Epidermal melanocyte (primary cell): ENCODE measurements at regions not wholly inside any gene's neighbourhood (a gene's known extent, or its start where the extent isn't known, plus 50 kb on each side); places are given as distances from the start of the nearest gene placed in this dataset.
"Not testable (repeated sequence)": the region's sequence is repeated elsewhere in the genome, so short reads cannot be mapped to it uniquely, and the experiment has no call there.

Experiments used
- DNase-seq: peaks from one replicate; pipeline ENCODE4 v3.0.0; 2011; ENCODE audit warnings: low spot score; ENCODE audit not compliant: insufficient read length

- DNase-seq, result no peak
Observed at GRCh38 chr1:187038784-187039183, 210.0 kb downstream of the PLA2G4A start.

DNA sequence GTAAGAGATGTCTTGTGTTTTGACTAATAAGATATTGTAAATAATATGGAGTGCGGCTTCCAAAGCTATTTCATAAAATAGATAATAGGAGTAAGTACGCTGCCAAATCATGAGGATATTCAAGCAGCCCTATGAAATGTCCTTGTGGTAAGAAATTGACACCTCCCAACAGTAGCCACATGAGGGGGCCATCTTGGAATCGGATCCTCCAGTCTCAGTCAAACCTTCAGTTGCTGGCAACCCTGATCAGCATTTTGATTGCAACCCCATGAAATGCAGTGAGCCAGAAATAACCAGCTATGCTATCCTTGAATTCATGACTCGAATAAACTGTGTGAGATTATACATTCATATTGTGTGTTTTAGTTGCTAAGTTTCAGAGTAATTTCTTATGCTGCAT, 212.4 kb downstream of the PLA2G4A start:
- DNase-seq, result no peak

DNA sequence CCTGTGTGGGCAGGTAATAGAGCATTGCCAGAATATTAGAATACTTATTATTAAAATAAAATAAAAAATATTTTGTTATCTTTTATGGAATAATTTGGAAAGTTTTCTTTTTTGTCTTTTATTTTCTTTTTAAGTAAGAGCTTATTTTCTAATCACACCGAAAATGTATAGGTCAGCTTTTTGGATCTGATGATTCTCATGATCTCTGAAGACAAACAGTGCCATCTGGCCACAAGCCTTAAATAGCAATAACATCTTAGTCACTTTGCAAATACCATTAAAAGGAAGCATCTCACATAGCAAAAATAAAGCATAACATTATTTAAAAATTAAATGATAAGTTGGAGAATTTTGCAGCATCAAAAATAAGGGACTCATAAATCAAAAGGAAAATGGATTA, 213.8 kb downstream of the PLA2G4A start:
- DNase-seq, result no peak

DNA sequence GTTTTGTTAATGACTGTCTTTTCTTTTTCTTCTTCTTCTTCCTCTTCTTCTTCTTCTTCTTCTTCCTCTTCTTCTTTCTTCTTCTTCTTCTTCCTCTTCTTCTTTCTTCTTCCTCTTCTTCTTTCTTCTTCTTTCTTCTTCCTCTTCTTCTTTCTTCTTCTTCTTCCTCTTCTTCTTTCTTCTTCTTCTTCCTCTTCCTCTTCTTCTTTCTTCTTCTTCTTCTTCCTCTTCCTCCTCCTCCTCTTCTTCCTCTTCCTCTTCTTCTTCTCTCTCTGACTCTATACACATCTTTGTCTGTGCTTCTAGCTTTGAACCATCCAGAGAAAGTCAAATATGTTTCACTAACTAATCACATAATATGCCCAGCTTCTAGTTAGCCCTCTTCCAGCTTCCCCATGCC, 214.7 kb downstream of the PLA2G4A start:
- not testable (repeated sequence) for DNase-seq

- DNase-seq, result no peak
Observed at GRCh38 chr1:187044411-187044810, 215.7 kb downstream of the PLA2G4A start.

DNA sequence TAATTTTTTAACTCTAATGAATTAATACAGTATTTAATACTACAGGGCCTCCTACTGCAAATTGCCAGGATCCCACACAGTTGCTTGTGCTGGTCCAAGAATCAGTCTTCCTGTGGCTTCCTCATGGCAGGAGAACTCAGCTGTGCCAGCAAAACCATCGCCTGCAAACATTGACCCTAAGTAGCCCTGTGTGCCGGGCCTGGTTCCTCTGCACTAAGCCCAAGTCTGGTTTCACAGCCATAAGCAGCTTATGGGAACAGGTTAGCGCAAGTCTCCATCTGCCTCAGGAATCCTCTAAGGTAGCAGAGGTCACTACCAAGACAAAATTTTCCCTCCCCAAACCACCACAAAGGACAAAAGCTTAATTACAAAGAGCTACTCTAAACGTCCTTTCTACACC, 216.6 kb downstream of the PLA2G4A start:
- no peak for DNase-seq

- DNase-seq, result no peak
Observed at GRCh38 chr1:187046293-187046692, 217.5 kb downstream of the PLA2G4A start.

DNA sequence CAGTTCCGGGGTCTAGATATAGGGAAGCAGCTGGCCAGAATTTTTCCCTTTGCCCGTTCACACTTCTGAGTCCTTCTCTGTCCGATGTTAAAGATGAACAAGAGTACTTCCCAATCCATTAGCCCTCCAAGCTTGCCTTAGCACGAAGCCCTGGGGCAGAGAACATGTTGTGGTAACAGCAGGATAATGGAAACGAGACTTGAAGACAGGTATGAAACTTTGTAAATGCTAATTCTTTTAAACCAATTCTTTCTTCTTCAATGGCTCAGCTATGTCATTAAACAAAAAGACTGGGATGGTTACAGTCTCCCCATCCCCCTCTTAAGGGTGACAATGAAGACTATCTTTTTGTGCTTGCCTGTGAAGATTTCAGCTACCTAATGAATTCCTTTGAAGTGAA, 218.5 kb downstream of the PLA2G4A start:
- DNase-seq, result no peak

DNA sequence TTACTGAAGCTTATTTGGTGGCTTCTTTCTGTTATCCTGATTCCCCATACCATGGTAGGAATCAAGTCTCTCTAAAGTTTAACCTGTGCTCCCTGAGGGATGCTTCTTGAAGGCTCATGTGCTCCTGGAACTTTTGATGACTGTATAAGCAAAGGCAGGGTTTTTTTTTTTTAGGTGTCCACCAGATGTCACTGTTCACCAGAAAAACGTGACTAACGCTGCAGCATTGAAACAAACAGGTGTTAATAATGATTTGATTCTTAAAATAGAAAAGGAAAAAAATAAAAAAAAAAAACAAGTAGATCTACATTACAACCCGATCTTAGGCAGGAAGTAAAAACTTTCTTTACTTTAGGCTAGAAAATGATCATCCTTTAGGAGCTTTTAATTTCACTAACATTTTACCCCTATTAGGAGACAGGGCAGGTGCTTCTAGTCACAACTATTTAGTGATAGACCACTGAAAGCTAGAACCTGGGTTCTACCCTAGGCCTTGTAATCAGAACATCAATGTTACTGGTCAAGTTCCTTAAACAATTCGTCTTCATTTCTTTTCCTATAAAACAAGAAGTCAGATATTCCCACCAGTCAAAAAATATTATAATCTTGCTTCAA, 223.0 kb downstream of the PLA2G4A start:
- peak; percentile 18 for DNase-seq

GRCh38 chr1:187053876-187054275, 225.1 kb downstream of the PLA2G4A start:
- DNase-seq, result no peak

DNA sequence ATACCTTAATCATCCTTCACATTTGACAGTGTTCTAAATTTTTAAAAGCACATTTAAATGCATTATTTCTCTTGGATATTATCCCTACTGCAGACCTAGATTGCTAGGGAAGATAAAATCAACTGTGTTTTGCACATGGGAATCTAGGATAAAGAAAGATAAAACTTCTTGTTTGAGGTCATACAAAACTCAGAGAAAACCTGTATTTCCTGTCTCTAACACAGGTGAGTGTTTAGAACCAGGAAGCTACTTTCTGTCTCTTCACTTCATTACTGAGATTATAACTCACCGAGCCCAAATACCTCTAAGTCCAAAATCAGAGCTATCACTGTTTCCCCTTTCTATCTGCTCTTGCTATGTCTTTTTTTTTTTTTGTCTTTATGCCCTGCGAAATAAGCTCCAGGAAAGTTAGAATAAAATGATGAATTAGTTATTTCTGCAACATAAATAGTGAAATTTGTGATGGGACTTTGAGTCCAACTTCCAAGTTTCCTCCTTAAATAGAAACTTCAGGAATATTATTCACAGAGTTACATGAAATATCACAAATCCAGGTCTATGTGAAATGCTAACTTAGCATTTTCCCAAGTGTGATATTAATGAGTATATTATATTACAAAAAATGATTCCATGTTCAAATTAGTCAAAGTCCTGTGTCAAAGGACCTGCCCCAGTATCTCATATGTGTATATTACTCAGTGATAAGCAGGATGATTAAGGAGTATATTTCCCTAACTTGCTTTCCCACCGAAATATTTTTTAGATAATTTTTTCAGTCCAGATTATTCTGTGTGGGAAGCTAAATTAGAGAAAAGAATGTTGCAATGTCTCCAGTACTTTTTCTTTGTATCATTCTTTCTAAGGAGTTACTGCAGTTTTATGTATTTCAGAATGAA, 226.4 kb downstream of the PLA2G4A start:
- DNase-seq, result no peak

- no peak for DNase-seq
Observed at GRCh38 chr1:187063271-187063670, 234.5 kb downstream of the PLA2G4A start.

- no peak for DNase-seq
Observed at GRCh38 chr1:187067160-187067559, 238.4 kb downstream of the PLA2G4A start.

- no peak for DNase-seq
Observed at GRCh38 chr1:187070076-187070475, 241.3 kb downstream of the PLA2G4A start.

- DNase-seq, result not testable (repeated sequence)
Observed at GRCh38 chr1:187072262-187073034, 243.7 kb downstream of the PLA2G4A start.

- DNase-seq, result not testable (repeated sequence)
Observed at GRCh38 chr1:187073035-187073560, 244.3 kb downstream of the PLA2G4A start.

DNA sequence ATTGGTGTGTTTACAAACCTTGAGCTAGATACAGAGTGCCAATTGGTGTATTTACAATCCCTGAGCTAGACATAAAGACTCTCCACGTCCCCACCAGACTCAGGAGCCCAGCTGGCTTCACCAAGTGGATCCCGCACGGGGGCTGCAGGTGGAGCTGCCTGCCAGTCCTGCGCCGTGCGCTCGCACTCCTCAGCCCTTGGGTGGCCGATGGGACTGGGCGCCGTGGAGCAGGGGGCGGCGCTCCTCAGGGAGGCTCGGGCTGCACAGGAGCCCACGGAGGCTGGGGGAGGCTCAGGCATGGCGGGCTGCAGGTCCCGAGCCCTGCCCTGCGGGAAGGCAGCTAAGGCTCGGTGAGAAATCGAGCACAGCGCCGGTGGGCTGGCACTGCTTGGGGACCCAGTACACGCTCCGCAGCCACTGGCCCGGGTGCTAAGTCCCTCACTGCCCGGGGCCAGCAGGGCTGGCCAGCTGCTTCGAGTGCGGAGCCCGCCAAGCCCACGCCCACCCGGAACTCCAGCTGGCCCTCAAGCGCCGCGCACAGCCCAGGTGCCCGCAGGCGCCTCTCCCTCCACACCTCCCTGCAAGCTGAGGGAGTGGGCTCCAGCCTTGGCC, 245.0 kb downstream of the PLA2G4A start:
- DNase-seq, result not testable (repeated sequence)

DNA sequence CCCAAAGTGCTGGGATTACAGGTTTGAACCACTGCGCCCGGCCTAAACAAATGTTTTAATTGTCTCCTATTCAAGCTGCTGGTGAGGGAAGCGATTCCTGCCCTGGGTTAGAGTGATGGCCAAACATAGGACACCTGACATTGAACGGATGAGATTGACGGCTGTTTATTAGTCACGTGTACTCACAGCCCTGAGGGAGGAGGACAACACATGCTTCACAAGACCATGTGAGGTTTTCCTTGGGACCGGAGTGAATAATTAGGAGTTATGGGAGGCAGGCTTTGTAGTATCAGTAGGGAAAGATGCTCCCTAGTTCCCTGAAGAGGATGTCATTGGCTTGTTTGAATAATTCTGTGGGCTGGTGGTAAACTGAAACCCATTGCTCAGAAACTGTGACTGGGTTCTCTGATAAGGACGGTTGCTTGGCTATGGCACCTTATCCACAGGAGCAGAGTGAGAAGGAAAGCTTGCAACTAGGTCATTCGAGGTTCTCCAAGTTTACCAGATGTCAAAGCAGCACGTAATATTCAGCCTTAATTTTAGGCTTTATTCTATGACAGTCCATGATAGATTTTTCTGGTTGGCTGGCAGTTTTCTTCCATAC, 245.8 kb downstream of the PLA2G4A start:
- no peak for DNase-seq

GRCh38 chr1:187076922-187077321, 248.2 kb downstream of the PLA2G4A start:
- DNase-seq, result no peak

- DNase-seq, result no peak
Observed at GRCh38 chr1:187078321-187078720, 249.6 kb downstream of the PLA2G4A start.

GRCh38 chr1:187078916-187079315, 250.2 kb downstream of the PLA2G4A start:
- DNase-seq, result no peak
